ENCODE measurements at regions not wholly inside any gene's neighbourhood (a gene's known extent, or its start where the extent isn't known, plus 50 kb on each side); places are given as distances from the start of the nearest gene placed in this dataset.
"Not testable (repeated sequence)": the region's sequence is repeated elsewhere in the genome, so short reads cannot be mapped to it uniquely, and the experiment has no call there.

DNA sequence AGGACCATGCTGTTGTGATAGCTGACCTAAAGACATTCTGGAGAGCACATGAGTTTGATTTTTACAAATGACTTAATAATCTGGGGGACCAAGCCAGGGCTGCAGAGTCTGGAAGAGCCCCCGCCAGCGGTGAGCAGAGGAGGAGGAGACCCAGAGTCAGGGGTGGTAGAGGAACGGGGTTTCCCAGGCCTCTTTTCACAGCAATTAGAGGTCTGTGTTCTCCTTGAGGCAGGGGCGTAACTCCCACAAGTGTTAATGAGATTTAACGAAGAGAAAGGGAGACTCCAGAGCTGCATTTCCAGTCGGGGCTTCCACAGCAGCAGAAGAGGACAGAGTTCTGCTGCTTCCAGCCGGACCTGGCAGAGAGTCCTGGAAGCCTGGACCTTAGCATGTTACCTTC lies 137.9 kb upstream of the SLC24A2 start:
- no peak for DNase-seq

DNA sequence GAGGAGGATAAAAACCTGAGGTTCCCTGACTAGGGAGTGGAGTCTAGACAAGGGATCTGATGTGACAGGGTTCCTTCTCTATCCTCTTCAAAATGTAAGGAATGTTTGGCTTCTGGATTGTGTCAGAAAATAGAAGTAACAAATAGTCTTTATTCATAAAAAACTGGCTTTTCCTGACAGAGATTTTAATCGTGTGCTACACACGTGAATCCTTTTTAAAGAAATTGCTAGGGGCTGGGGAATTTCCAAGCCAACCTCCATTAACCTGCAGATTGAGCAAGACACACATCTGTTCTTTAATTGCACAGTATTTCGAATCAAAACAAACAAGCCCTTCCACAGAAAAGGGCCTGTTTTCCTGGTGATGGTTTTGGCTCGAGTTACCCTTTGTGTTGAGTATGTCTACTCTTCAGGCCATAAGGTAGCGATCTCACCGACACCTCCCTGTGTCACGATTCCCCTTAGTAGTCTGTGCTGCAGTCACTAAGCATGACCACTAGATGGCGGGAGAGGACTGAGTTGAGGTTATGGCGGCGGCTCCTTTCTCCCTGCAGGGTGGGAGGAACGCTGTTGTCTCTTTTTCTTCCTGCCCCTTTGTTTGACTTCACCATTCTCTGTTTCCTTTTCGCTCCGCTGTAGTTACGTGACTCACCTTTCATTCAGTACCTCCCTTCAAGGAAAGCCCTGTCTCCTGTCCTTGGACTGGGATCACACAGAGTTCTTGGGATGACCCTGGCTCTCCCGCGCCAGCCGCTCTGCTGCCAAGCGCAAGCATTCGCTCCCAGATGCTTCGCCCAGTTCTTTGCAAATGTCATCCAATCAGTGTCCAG lies 137.1 kb upstream of the SLC24A2 start:
- peak; percentile 79 for DNase-seq

DNA sequence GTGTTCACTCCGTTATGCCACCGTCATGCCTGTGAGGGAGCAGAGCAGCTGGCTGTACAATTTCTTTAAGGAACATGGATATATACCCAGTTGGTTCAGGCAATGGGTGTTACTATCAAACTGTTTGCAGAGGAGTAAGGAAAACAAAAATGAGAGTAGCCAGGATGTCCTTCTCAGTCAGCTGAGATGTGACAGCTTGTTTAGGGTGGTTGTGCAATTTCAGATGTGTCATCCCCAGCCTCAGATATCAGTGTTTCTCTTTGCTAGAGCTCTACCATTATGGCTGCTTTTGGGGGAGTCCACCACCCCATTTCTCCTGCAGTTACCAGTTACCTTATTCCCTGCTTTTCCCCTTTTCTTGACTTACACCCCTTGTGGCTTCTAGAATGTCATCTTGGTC lies 135.2 kb upstream of the SLC24A2 start:
- DNase-seq = no peak

DNA sequence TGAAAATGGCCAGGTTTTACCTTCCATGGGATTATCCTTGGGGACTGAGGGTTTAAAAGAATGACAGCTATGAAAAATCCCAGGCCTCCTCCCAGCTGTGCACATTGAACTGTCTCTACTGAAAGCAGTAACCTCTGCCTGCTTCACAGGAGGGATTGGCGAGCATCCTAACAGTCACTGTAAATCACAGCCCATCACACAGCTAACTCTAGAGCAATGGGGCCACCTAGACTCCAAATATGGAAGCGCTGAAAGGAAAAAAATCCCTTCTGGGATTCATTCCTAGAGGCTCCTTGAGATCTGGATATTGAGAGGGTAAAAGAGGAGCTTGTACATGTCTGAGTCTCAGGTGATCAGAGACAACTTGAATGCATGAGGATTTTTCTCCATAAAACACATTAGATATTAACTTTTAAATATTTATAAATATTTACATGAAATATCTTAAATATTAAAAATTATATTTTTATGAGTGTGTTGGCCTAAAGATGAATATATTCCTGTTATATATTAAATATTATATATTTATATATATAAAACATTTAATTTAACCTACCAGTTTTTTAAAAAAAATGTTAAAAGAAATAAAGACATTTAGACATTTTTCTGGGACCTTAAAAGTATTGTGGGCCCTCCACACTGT lies 133.8 kb upstream of the SLC24A2 start:
- DNase-seq = peak; percentile 85

DNA sequence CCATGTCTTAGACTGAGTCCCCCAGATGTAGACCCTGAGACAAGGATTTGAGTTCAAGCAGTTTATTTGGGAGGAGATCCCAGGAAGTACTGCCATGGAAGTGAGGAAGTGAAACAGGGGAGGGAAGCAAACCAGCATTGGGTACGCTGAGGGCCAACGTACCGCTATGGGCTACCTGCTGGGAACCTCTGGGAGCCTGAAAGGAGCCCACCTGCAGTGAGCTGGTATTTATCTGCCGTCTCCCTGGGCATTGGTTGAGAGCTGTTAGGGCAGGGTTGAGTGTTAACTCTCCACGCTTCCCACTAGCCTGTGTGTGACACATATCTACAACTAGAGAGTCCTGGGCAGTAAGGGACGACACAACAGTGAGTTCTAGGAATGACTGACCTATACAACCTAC lies 131.6 kb upstream of the SLC24A2 start:
- DNase-seq = no peak

DNA sequence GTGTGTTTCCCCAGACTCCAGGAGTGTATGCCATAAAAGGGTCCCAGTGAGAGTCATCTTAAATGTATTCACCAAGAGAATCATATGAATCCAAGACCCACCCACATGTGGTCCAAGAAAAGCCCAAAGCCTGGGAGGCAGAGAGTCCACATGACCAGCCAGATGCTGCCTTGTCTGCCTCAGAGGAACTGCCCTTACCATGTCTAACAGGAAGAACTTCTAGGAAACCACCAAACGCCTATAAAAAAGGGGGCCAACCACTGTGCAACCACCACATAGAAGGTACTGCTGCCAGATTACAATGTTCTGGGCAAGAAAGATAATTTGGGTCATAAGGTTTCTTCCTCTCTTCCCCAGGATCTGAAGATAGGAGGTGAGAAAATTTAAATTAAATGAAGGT lies 129.8 kb upstream of the SLC24A2 start:
- DNase-seq = no peak

DNA sequence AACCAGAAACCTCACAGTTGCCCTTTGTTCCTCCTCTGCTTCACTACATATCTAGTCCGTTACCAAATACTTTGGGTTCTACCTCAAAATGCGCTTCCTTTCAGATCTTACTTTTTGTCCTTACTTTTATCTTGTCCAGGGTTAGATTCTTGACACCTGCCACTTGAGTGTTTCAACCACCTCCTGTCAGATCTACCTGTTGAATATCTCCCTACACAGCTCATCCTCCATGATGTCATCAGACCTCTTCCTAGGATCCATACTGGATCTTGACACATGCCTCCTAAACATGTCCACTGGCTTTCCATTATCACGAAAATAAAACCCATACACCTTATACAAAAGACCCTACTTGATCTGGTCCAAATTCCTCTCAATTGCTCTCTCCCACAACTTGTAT lies 125.2 kb upstream of the SLC24A2 start:
- DNase-seq = no peak

DNA sequence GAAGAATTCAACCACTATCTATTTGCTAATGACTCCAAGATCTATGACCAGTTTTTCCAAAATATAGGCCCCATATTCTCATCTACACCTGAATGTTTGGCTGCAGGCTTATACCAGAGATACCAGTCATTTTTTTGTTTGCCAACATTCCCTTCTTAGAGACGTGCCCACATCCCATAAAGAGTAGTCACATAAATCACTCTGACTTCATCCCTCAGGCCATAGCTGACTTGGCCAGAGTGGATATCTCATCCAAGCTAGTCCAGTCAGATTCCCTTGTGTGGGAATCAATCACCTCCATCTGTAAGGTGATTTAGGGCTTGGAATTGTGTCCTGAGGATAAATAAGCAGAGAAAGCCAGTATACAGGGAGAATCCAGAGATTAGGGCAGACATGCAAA lies 124.3 kb upstream of the SLC24A2 start:
- no peak for DNase-seq

DNA sequence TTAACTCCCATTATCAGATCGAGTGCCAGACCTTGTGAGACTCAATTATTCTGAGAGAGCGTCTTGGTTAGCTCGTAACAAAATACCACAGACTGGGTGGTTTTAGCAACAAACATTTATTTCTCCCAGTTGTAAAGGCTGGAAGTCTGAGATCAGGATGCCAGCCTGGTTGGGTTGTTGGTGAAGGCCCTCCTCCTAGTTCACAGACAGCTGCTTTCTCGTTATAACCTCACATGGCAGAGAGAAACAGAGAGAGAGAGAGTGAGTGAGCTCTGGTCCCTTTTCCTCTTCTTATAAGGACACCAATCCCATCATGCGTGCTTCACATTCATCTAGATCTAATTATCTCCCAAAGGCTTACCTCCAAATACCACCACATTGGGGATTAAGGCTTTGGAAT lies 114.2 kb upstream of the SLC24A2 start:
- DNase-seq = no peak

DNA sequence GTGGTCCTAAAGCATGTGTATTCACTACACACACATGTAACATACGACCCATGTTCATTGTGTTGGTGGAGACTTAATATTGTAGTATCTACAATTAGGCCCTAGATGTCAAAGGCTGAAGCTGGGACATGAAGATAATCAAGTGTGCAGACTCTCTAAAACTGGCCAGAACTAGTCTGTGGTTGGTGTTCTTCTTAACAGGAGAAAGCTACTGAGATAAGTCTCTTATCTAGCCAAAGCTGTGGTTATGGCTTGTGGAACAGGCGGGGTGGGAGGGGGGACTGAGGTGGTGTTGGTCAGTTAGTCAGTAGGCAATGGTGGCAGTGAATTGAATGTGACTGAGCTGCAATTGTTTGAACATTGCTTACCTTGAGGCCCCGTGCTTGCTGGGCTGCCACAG lies 112.7 kb upstream of the SLC24A2 start:
- no peak for DNase-seq

DNA sequence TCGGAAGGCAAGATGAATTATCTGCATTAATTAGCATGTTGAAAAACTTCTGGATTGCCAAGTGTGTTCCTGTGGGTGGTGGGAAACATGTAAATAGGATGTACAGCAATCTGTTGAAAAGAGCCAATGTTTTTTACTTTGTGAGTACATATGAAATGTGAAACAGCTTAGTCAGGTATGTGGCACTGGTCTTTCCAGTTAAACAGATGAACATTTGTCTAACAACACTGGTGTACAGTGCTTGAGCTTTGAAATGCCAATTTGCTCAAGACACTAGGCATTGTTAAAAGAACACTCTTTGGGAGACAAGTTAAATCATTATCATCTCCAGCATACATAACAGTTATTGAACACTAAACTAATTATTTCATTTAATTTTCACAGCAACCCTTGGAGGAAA lies 107.3 kb upstream of the SLC24A2 start:
- no peak for DNase-seq

DNA sequence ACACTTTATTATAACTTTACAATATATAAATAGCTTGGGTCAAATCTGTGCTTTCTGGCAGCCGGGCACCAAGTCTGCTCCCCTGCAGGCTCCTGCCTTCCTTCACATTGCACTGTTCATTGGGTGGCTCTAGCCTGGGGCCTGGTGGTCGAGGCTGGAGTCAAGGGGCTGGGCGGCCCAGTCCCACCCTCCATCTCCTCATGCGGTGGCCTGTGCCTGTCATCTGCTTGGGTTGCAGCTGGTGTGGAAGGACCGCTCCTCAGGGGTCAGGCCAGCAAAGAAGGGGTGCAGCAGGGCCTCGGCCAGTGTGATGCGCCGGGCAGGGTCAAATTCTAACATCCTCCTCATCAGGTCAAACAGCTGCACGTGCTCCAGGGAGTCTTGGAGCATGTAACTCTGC lies 106.7 kb upstream of the SLC24A2 start:
- DNase-seq = not testable (repeated sequence)

DNA sequence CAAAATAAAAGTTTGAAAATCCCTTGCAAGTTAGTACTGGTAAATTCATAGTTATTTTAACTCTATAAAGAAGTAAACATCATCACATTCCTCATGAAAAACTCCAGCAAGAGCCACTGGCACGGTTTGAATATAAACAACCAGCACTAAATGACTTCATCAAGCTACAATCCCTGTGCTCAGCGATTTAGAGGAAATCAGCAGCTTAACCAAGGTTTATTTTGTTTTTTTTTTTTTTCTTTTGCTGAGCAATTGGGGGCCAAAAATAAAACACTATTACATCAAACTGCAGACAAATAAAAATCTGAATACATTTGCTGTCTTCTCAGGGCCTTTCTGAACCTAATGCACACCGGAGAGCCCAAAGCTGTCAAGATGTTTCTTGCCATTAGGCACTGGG lies 106.2 kb upstream of the SLC24A2 start:
- no peak for DNase-seq

DNA sequence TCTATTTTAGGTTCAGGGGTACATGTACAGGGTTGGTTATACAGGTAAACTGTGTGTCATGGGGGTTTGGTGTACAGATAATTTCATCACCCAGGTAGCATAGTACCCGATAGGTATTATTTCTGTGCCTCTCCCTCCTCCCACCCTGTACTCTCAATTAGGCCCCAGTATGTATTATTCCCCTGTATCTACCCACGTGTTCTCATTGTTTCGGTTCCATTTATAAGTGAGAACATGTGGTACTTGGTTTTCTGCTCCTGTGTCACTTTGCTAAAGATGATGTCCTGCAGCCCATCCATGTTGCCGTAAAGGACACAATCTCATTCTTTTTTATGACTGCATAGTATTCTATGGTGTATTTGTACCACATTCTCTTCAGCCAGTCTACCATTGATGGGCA lies 96.8 kb upstream of the SLC24A2 start:
- DNase-seq = no peak

DNA sequence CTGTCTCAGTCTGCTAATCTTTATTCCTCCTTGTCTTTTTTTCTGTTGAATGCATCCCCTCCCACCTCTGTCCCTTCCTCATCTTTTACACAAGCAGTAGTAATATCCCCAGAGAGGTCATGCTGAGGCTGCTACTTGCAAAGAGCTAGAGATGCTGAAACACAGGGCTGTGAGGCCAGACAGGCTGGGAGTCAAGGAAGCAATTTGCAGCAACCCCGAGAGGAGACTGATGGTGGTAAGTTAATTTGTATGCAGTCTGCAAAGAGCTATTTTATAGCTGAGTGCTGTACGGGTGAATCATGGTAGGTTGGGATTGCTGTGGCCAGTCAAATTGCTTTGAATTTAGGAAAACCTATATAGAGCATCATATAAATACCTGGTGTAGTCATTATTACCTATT lies 90.2 kb upstream of the SLC24A2 start:
- DNase-seq = no peak

DNA sequence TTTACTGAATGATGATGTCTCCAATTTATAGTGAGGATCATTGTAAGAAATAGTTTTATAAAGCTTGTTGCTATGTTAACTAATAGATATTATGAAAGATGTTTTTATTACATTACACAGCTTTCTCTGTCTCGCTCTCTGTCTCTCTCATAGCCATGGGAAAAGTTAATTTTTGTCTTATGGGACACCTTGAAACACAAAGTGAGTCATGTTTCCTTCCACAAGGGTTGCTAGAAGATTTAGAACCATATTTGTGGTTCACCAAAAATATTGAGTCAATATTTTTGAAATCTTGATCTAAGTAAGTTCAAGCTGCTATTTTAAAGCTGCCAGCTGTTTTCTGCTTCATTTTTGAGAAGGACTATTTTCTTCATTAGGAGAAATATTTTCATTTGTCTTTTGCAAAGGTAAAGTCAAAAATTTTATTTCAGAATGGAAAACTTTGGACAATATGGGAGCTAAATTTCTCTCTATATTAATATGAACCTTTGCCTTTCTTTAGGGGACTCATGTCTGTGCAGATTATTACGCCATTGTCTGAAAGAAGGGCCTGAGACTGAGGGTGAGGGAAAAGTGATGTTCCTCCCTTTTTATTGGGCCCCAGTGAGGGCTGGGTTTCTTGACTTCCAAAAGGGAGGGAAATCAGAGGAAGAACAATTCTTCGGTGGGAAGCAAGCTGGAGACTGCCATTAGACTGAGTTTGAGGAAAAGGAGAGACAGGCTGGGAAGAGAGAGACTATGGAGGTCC lies 87.9 kb upstream of the SLC24A2 start:
- no peak for DNase-seq

DNA sequence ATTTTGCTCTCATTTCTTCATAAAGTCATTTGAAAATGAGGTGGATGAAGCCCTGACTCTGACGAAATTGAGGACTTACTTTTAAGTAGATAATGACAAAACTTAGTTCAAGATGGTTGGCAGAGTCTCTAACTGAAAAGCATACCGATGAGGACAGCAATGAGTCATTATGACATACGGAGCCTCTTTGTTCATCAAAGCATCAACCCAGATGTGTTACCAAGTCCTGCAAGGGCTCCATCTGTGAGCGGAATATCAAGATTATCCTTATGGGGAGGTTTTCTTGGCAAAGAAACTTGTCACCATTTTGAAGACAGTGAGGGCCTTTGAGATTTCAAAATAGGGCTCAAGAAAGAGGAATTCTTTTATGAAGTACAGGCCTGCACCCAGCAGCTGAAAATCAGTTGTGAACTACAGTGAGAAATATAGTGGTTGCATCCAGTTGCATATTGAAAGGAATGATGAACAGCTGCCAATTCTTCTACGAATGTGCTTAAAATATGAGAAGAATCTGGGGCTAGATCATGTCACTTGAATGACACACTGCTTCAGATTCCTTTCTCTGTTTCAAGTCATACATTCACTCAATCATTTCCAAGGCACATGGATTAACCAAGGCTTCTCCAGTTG lies 86.6 kb upstream of the SLC24A2 start:
- no peak for DNase-seq

DNA sequence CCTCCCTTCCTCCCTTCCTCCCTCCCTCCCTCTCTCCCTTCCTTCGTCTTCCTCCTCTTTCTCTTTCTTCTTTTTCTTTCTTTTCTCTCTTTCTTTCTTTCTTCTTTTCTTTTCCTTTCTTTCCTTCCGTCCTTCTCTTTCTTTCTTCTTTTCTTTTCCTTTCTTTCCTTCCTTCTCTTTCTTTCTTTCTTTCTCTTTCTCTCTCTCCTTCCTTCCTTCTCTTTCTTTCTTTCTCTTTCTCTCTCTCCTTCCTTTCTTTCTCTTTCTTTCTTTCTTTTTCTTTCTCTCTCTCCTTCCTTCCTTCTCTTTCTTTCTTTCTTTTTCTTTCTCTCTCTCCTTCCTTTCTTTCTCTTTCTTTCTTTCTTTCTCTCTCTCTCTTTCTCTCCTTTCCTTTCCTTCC lies 84.4 kb upstream of the SLC24A2 start:
- not testable (repeated sequence) for DNase-seq

DNA sequence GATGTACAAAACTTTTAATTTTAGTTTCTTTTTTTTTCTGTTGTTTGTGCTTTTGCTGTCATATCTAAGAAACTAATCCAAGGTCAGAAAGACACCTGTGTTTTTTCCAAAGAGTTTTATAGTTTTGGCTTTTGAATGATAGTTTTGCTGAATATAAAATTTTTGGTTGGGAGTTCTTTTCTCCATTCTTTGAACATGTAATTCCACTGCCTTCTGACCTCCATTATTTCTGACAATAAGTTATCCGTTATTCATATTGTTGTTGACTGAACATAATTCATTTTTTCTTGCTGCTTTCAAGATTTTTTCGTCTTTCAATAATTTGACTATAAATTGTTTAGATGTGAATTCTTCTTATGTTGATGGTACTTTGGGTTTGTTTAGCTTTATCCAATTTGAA lies 82.2 kb upstream of the SLC24A2 start:
- no peak for DNase-seq

DNA sequence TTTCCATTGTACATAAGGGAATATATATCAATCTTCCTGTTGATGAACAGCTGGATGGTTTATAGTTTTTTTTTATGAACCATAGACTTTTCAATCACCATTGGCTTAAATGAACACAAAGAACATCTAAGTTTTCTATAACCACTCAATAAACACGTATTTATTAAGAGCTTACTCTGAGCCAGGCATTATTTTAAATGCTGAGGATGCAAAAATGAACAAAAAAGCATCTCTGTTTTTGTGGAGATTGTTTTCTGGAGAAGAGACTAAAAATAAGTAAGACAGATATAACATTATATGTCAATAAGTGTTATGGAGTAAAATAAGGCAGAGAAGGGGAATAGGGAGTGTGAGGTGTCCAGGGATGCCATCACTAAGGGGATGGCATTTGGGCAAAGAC lies 52.1 kb upstream of the SLC24A2 start:
- no peak for DNase-seq

All from NCI-H1694 treated with DMSO at 0.1 percent for 48 hours (cell line).